ENCODE measurements at regions not wholly inside any gene's neighbourhood (a gene's known extent, or its start where the extent isn't known, plus 50 kb on each side); places are given as distances from the start of the nearest gene placed in this dataset.

- TF ChIP-seq EP300 (IDR thresholded peaks at IDR 0.05): no peak
- no peak for TF ChIP-seq POLR2A (IDR thresholded peaks at IDR 0.05)
- no peak for TF ChIP-seq CTCF (IDR thresholded peaks at IDR 0.05)
- Histone ChIP-seq H3K27ac (no peak overlapping the region), H3K4me3 (no peak overlapping the region), H3K36me3 (no peaks in the 10 kb centered on the region), H3K27me3 (no peaks in the 10 kb centered on the region), H3K9me3 (no peaks in the 10 kb centered on the region), H3K4me1 (no peaks in the 10 kb centered on the region)
- DNase-seq (ENCODE audit: low spot score in 2 of 2): no peak
- WGBS, 2 donors: 76 to 80% methylated on average over 4 of the region's 4 CpGs
These were observed 241.8 kb upstream of the MCTP2 start for GRCh38 chr15:93989440-93989998.

GRCh38 chr15:93987068-93987467 lies 244.3 kb upstream of the MCTP2 start:
- no peak overlapping the region for H3K4me3 ChIP-seq
- WGBS, 2 donors: 72 to 85% methylated on average over 5 of the region's 5 CpGs
- no peaks in the 10 kb centered on the region for H3K9me3 ChIP-seq
- no peaks in the 10 kb centered on the region for H3K27me3 ChIP-seq
- H3K36me3 ChIP-seq: no peaks in the 10 kb centered on the region
- H3K27ac ChIP-seq: no peak overlapping the region
- no peak for DNase-seq (ENCODE audit: low spot score in 2 of 2)
- peaks cover 0 to 14% (median 4%) of the 10 kb centered on the region in 4 donors for H3K4me1 ChIP-seq
- TF ChIP-seq POLR2A (IDR thresholded peaks at IDR 0.05) (no peak), EP300 (IDR thresholded peaks at IDR 0.05) (no peak), CTCF (IDR thresholded peaks at IDR 0.05) (no peak)

GRCh38 chr15:93986400-93986984 lies 244.9 kb upstream of the MCTP2 start:
- Histone ChIP-seq H3K27me3 (no peaks in the 10 kb centered on the region), H3K9me3 (no peaks in the 10 kb centered on the region), H3K4me3 (no peak overlapping the region), H3K27ac (peak overlapping the region in 1 of 4 donors; percentile 25), H3K4me1 (peaks cover 0 to 20% (median 7%) of the 10 kb centered on the region in 4 donors), H3K36me3 (no peaks in the 10 kb centered on the region)
- 55 to 63% methylated on average over 3 of the region's 3 CpGs for WGBS, 2 donors
- TF ChIP-seq EP300 (IDR thresholded peaks at IDR 0.05): no peak
- TF ChIP-seq POLR2A (IDR thresholded peaks at IDR 0.05): no peak
- no peak for TF ChIP-seq CTCF (IDR thresholded peaks at IDR 0.05)
- DNase-seq (ENCODE audit: low spot score in 2 of 2): no peak

- WGBS, 2 donors: 69 to 79% methylated on average over 5 of the region's 5 CpGs
- Histone ChIP-seq H3K27ac (peak overlapping the region in 1 of 4 donors; percentile 25), H3K4me1 (peaks cover 0 to 26% (median 8%) of the 10 kb centered on the region in 4 donors)
These were observed 245.4 kb upstream of the MCTP2 start for GRCh38 chr15:93985925-93986324.

More at GRCh38 chr15:93985925-93986324, 245.4 kb upstream of the MCTP2 start:
- no peaks in the 10 kb centered on the region for H3K9me3 ChIP-seq
- no peaks in the 10 kb centered on the region for H3K36me3 ChIP-seq
- no peak overlapping the region for H3K4me3 ChIP-seq
- no peaks in the 10 kb centered on the region for H3K27me3 ChIP-seq
- TF ChIP-seq POLR2A (IDR thresholded peaks at IDR 0.05) (no peak), EP300 (IDR thresholded peaks at IDR 0.05) (no peak), CTCF (IDR thresholded peaks at IDR 0.05) (no peak)
- no peak for DNase-seq (ENCODE audit: low spot score in 2 of 2)

Data from tibial nerve (tissue), 4 donors.